GM23338 (cell line): ENCODE measurements at regions not wholly inside any gene's neighbourhood (a gene's known extent, or its start where the extent isn't known, plus 50 kb on each side); places are given as distances from the start of the nearest gene placed in this dataset.

Experiments used
- ATAC-seq: fragments of 200-7000 bp; cut with Tn5 transposase; 3 replicates; pipeline ENCODE4 v1.9.1; 2020
- DNase-seq: peaks from one replicate; pipeline ENCODE4 v3.0.0-alpha.2; 2015; ENCODE audit warnings: low spot score
- H2AFZ ChIP-seq: fragments of 200-600 bp; sonication (generic); 2 replicates; pipeline ENCODE4 v1.8.0; 2016; ENCODE audit warnings: antibody characterized with exemption, mild to moderate bottlenecking, moderate library complexity
- H3F3A ChIP-seq: fragments of 200-600 bp; sonication (generic); replicated peaks from 2 replicates; pipeline ENCODE4 v1.8.0; 2017; ENCODE audit warnings: antibody characterized with exemption, mixed run types, low read depth
- H3K27ac ChIP-seq: fragments of 200-600 bp; sonication (generic); 2 replicates; pipeline ENCODE4 v1.6.1; 2016; ENCODE audit warnings: low read depth
- H3K27me3 ChIP-seq: fragments of 200-600 bp; sonication (generic); 2 replicates; pipeline ENCODE4 v1.8.0; 2016; ENCODE audit warnings: mild to moderate bottlenecking, mixed run types, moderate library complexity; ENCODE audit not compliant: insufficient read depth
- H3K36me3 ChIP-seq: fragments of 200-600 bp; sonication (generic); 2 replicates; pipeline ENCODE4 v1.8.0; 2016; ENCODE audit warnings: mild to moderate bottlenecking; ENCODE audit not compliant: insufficient read depth
- H3K4me1 ChIP-seq: fragments of 200-600 bp; sonication (generic); 2 replicates; pipeline ENCODE4 v1.8.0; 2016; ENCODE audit warnings: mild to moderate bottlenecking, moderate library complexity; ENCODE audit not compliant: insufficient read depth
- H3K4me2 ChIP-seq: fragments of 200-600 bp; sonication (generic); 2 replicates; pipeline ENCODE4 v1.7.1; 2017; ENCODE audit warnings: mixed run types
- H3K4me3 ChIP-seq: fragments of 200-600 bp; sonication (generic); 2 replicates; pipeline ENCODE4 v1.6.1; 2016; ENCODE audit warnings: mixed run types
- H3K79me2 ChIP-seq: fragments of 200-600 bp; sonication (generic); replicated peaks from 2 replicates; pipeline ENCODE4 v1.8.0; 2017; ENCODE audit warnings: mild to moderate bottlenecking; ENCODE audit not compliant: insufficient read depth
- H3K9me2 ChIP-seq: fragments of 200-600 bp; sonication (generic); 2 replicates; pipeline ENCODE4 v1.8.0; 2017; ENCODE audit not compliant: insufficient read depth
- H4K20me1 ChIP-seq: fragments of 200-600 bp; sonication (generic); replicated peaks from 2 replicates; pipeline ENCODE4 v1.8.0; 2017; ENCODE audit warnings: mild to moderate bottlenecking; ENCODE audit not compliant: insufficient read depth
- H3K27ac Mint-ChIP-seq: 2 replicates; pipeline ENCODE4 v1.8.0; 2020; ENCODE audit warnings: inconsistent platforms, mild to moderate bottlenecking, moderate library complexity, mixed read lengths
- H3K27me3 Mint-ChIP-seq: 3 replicates; pipeline ENCODE4 v1.8.0; 2022; ENCODE audit warnings: low read depth, mild to moderate bottlenecking, moderate library complexity, mixed read lengths, inconsistent platforms; ENCODE audit not compliant: insufficient read depth, poor library complexity
- H3K36me3 Mint-ChIP-seq: 3 replicates; pipeline ENCODE4 v1.8.0; 2021; ENCODE audit warnings: low read depth, mild to moderate bottlenecking, inconsistent platforms, moderate library complexity, mixed read lengths
- H3K4me1 Mint-ChIP-seq: 3 replicates; pipeline ENCODE4 v1.8.0; 2020; ENCODE audit warnings: mild to moderate bottlenecking, inconsistent platforms, mixed read lengths
- H3K4me3 Mint-ChIP-seq: 3 replicates; pipeline ENCODE4 v1.8.0; 2021; ENCODE audit warnings: moderate library complexity, mild to moderate bottlenecking, inconsistent platforms, mixed read lengths
- H3K9me3 Mint-ChIP-seq: 3 replicates; pipeline ENCODE4 v1.8.0; 2020; ENCODE audit warnings: moderate library complexity, mild to moderate bottlenecking, inconsistent platforms, mixed read lengths
- CREB1 ChIP-seq: fragments of 250-450 bp; sonication (Bioruptor Pico); IDR thresholded peaks from 2 replicates; pipeline ENCODE4 v1.5.0; 2020; ENCODE audit warnings: low read depth, mild to moderate bottlenecking, moderate library complexity
- CTCF ChIP-seq, 2 experiments: fragments of 200-600 bp in 1 of 2; sonication (generic) in 1 of 2; conservative IDR thresholded peaks; 2 replicates each; pipeline versions ENCODE4 v1.5.1 to v1.6.1; 2016 to 2017; ENCODE audit warnings: antibody characterized with exemption in 2 of 2, low read depth in 2 of 2, mild to moderate bottlenecking in 2 of 2, moderate library complexity in 1 of 2
- EZH2phosphoT487 ChIP-seq: fragments of 200-600 bp; sonication (generic); IDR thresholded peaks from one replicate; pipeline ENCODE4 v1.8.1; 2018; ENCODE audit warnings: antibody characterized with exemption; ENCODE audit not compliant: unreplicated experiment
- JUNB ChIP-seq: IDR thresholded peaks from one replicate; pipeline ENCODE4 v1.6.1; 2016; ENCODE audit warnings: antibody characterized with exemption; ENCODE audit not compliant: unreplicated experiment
- NANOG ChIP-seq: IDR thresholded peaks from 2 replicates; pipeline ENCODE4 v1.6.1; 2016; ENCODE audit warnings: antibody characterized with exemption, borderline replicate concordance
- POLR2AphosphoS5 ChIP-seq: IDR thresholded peaks from 2 replicates; pipeline ENCODE4 v1.6.1; 2016; ENCODE audit warnings: antibody characterized with exemption, low read depth
- REST ChIP-seq: IDR thresholded peaks from one replicate; pipeline ENCODE4 v1.6.1; 2018; ENCODE audit warnings: antibody characterized with exemption; ENCODE audit not compliant: unreplicated experiment
- STAT1 ChIP-seq: IDR thresholded peaks from one replicate; pipeline ENCODE4 v1.6.1; 2016; ENCODE audit warnings: antibody characterized with exemption; ENCODE audit not compliant: unreplicated experiment
- ZNF114 ChIP-seq: fragments of 250-450 bp; sonication (Bioruptor Pico); IDR thresholded peaks from 2 replicates; pipeline ENCODE4 v1.5.0; 2020; ENCODE audit warnings: mild to moderate bottlenecking, moderate library complexity
- ZNF331 ChIP-seq: fragments of 250-450 bp; sonication (Bioruptor Pico); IDR thresholded peaks from 2 replicates; pipeline ENCODE4 v1.5.0; 2020; ENCODE audit warnings: low read depth, mild to moderate bottlenecking, moderate library complexity

- H3K4me1 Mint-ChIP-seq = no peaks in the 10 kb centered on the region
- DNase-seq (no peak), ATAC-seq (no peak; the same call in 2 of the 3 replicates)
- no peaks in the 10 kb centered on the region for H3K27me3 ChIP-seq
- H3K4me3 ChIP-seq = no peak overlapping the region
- no peaks in the 10 kb centered on the region for H4K20me1 ChIP-seq
- H3K27me3 Mint-ChIP-seq = no peaks in the 10 kb centered on the region
- TF ChIP-seq REST (no peak), JUNB (no peak), STAT1 (no peak), EZH2phosphoT487 (no peak), ZNF331 (CRISPR knock-in tag) (no peak), POLR2AphosphoS5 (no peak), CTCF (conservative IDR thresholded peaks at IDR 0.05; ENCODE audit: low read depth in 2 of 2) (no peak)
- no peaks in the 10 kb centered on the region for H3K79me2 ChIP-seq
- H3K9me2 ChIP-seq = peaks cover 2% of the 10 kb centered on the region; the same call in 1 of the 2 replicates
- H3K36me3 Mint-ChIP-seq = no peaks in the 10 kb centered on the region
- no peaks in the 10 kb centered on the region; the same call in 1 of the 3 replicates for H3K9me3 Mint-ChIP-seq
- H3K27ac ChIP-seq = no peak overlapping the region
- no peak overlapping the region for H3K4me3 Mint-ChIP-seq
- H3K27ac Mint-ChIP-seq = no peak overlapping the region
- no peak overlapping the region for H2AFZ ChIP-seq
- H3K4me2 ChIP-seq = no peak overlapping the region
- H3K36me3 ChIP-seq = no peaks in the 10 kb centered on the region
- H3K4me1 ChIP-seq = no peaks in the 10 kb centered on the region
- H3F3A ChIP-seq = peaks cover 9% of the 10 kb centered on the region
Measured at GRCh38 chr17:77852731-77853130, 105.8 kb upstream of the TNRC6C start.

- DNase-seq (no peak), ATAC-seq (no peak)
- Histone ChIP-seq H4K20me1 (no peaks in the 10 kb centered on the region), H3K4me1 (no peaks in the 10 kb centered on the region), H3K27me3 (no peaks in the 10 kb centered on the region), H3K79me2 (no peaks in the 10 kb centered on the region), H3K4me2 (no peak overlapping the region), H2AFZ (no peak overlapping the region), H3F3A (peaks cover 9% of the 10 kb centered on the region), H3K4me3 (no peak overlapping the region), H3K36me3 (no peaks in the 10 kb centered on the region), H3K9me2 (no peaks in the 10 kb centered on the region; the same call in 1 of the 2 replicates), H3K27ac (no peak overlapping the region)
- Mint-ChIP-seq H3K27ac (no peak overlapping the region), H3K4me3 (no peak overlapping the region), H3K4me1 (no peaks in the 10 kb centered on the region), H3K36me3 (no peaks in the 10 kb centered on the region), H3K9me3 (no peaks in the 10 kb centered on the region; the same call in 1 of the 3 replicates), H3K27me3 (no peaks in the 10 kb centered on the region)
- TF ChIP-seq STAT1 (no peak), NANOG (no peak), POLR2AphosphoS5 (no peak), CREB1 (CRISPR knock-in tag) (no peak), ZNF114 (CRISPR knock-in tag) (no peak)
Measured at GRCh38 chr17:77853191-77853977, 105.1 kb upstream of the TNRC6C start.
